ENCODE measurements at regions not wholly inside any gene's neighbourhood (a gene's known extent, or its start where the extent isn't known, plus 50 kb on each side); places are given as distances from the start of the nearest gene placed in this dataset.

- Histone ChIP-seq H3F3A (ENCODE audit: insufficient read depth) (no peaks in the 10 kb centered on the region), H2AFZ (ENCODE audit: low read depth, low read length, severe bottlenecking) (no peak overlapping the region), H3K4me2 (ENCODE audit: low read depth, low read length, poor library complexity, severe bottlenecking) (no peak overlapping the region), H3K4me3 (ENCODE audit: insufficient read depth, low read length, poor library complexity, severe bottlenecking) (no peak overlapping the region), H3K36me3 (ENCODE audit: low read length) (no peaks in the 10 kb centered on the region), H3K9ac (ENCODE audit: low read length) (no peak overlapping the region), H3K27ac (ENCODE audit: low read depth, low read length) (no peak overlapping the region), H3K9me2 (replicated peaks; ENCODE audit: insufficient read depth, low read length) (no peaks in the 10 kb centered on the region), H3K79me2 (ENCODE audit: insufficient read depth, low read length) (no peaks in the 10 kb centered on the region), H3K27me3 (ENCODE audit: low read length) (no peaks in the 10 kb centered on the region), H3K9me3 (ENCODE audit: insufficient read depth, low read length) (no peaks in the 10 kb centered on the region), H4K20me1 (ENCODE audit: low read depth, low read length) (no peaks in the 10 kb centered on the region)
- TF ChIP-seq CTCF (IDR thresholded peaks at IDR 0.05; ENCODE audit: insufficient read depth, low read length, poor library complexity, severe bottlenecking) (no peak), EZH2phosphoT487 (conservative IDR thresholded peaks at IDR 0.05; ENCODE audit: low read length) (no peak)
These were observed 332.5 kb downstream of the WDR11 start for GRCh38 chr10:121183707-121184106.

- H3K9ac ChIP-seq (ENCODE audit: low read length), result no peak overlapping the region
- no peaks in the 10 kb centered on the region for H3K9me2 ChIP-seq (replicated peaks; ENCODE audit: insufficient read depth, low read length)
- no peaks in the 10 kb centered on the region for H3K27me3 ChIP-seq (ENCODE audit: low read length)
- H3K36me3 ChIP-seq (ENCODE audit: low read length), result no peaks in the 10 kb centered on the region
- H3K4me2 ChIP-seq (ENCODE audit: low read depth, low read length, poor library complexity, severe bottlenecking), result no peak overlapping the region
- no peaks in the 10 kb centered on the region for H3K9me3 ChIP-seq (ENCODE audit: insufficient read depth, low read length)
- no peaks in the 10 kb centered on the region for H3F3A ChIP-seq (ENCODE audit: insufficient read depth)
- H4K20me1 ChIP-seq (ENCODE audit: low read depth, low read length), result no peaks in the 10 kb centered on the region
- H3K27ac ChIP-seq (ENCODE audit: low read depth, low read length), result no peak overlapping the region
- TF ChIP-seq EZH2phosphoT487 (conservative IDR thresholded peaks at IDR 0.05; ENCODE audit: low read length), result no peak
- no peak for TF ChIP-seq CTCF (IDR thresholded peaks at IDR 0.05; ENCODE audit: insufficient read depth, low read length, poor library complexity, severe bottlenecking)
- no peak overlapping the region for H2AFZ ChIP-seq (ENCODE audit: low read depth, low read length, severe bottlenecking)
- no peak overlapping the region for H3K4me3 ChIP-seq (ENCODE audit: insufficient read depth, low read length, poor library complexity, severe bottlenecking)
- no peaks in the 10 kb centered on the region for H3K79me2 ChIP-seq (ENCODE audit: insufficient read depth, low read length)
These were observed 334.8 kb downstream of the WDR11 start for GRCh38 chr10:121185816-121186455.

- H3F3A ChIP-seq (ENCODE audit: insufficient read depth), result no peaks in the 10 kb centered on the region
- no peaks in the 10 kb centered on the region for H3K9me3 ChIP-seq (ENCODE audit: insufficient read depth, low read length)
- H3K36me3 ChIP-seq (ENCODE audit: low read length), result no peaks in the 10 kb centered on the region
- H3K4me3 ChIP-seq (ENCODE audit: insufficient read depth, low read length, poor library complexity, severe bottlenecking), result no peak overlapping the region
- H4K20me1 ChIP-seq (ENCODE audit: low read depth, low read length), result no peaks in the 10 kb centered on the region
- no peak overlapping the region for H3K27ac ChIP-seq (ENCODE audit: low read depth, low read length)
- no peaks in the 10 kb centered on the region for H3K27me3 ChIP-seq (ENCODE audit: low read length)
- no peaks in the 10 kb centered on the region for H3K79me2 ChIP-seq (ENCODE audit: insufficient read depth, low read length)
- no peak overlapping the region for H3K9ac ChIP-seq (ENCODE audit: low read length)
- TF ChIP-seq CTCF (IDR thresholded peaks at IDR 0.05; ENCODE audit: insufficient read depth, low read length, poor library complexity, severe bottlenecking), result no peak
- TF ChIP-seq EZH2phosphoT487 (conservative IDR thresholded peaks at IDR 0.05; ENCODE audit: low read length), result no peak
- no peak overlapping the region for H3K4me2 ChIP-seq (ENCODE audit: low read depth, low read length, poor library complexity, severe bottlenecking)
- no peak overlapping the region for H2AFZ ChIP-seq (ENCODE audit: low read depth, low read length, severe bottlenecking)
- H3K9me2 ChIP-seq (replicated peaks; ENCODE audit: insufficient read depth, low read length), result no peaks in the 10 kb centered on the region
These were observed 336.2 kb downstream of the WDR11 start for GRCh38 chr10:121187391-121187790.
